Left hindlimb (tissue), 1 donor: ENCODE measurements at regions not wholly inside any gene's neighbourhood (a gene's known extent, or its start where the extent isn't known, plus 50 kb on each side); places are given as distances from the start of the nearest gene placed in this dataset.

ENCODE experiments used
- DNase-seq: peaks from one replicate; pipeline ENCODE4 v3.0.0-alpha.2; 2018

- DNase-seq = no peak
Observed at GRCh38 chr6:148128014-148128730, 214.5 kb upstream of the SASH1 start.

DNA sequence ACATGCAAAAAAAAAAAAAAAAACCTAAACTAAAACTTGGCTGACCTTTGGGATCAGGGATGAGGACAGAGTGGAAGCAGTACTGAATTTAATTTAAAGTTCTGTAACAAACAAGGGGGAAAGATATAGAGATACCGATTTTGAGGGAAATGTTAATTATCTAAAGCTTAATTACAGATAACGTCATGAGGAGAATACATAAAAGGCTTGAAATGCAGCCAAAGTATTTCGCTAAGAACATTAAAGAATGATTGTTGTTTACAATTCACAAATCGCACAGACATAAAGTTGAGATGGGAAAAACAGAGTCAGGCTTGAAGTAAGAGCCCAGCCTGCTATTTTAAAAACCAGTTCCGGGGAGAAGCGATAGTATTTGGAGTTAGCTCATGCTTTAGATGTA is 208.0 kb upstream of the SASH1 start:
- DNase-seq = no peak

DNA sequence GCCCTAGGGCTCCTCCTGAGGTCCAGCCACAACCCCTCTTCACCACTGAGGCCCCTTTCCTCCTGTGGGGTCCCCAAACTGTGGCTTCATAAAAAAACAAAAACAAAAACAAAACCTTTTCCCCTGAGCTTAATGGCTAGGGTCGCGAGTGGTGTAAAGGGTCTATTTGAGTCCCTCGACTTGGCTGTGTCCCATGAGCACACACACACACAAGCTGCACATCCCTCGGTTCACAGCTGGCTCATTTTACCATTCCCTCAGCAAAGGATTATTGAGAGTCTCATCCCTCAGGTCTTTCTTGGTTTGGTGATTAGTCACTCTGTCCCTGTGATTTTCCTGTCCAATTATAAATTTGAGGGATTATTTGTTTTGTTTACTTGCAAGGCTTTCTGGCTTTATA is 206.1 kb upstream of the SASH1 start:
- DNase-seq = no peak

GRCh38 chr6:148137652-148138051 is 205.0 kb upstream of the SASH1 start:
- DNase-seq = no peak

DNA sequence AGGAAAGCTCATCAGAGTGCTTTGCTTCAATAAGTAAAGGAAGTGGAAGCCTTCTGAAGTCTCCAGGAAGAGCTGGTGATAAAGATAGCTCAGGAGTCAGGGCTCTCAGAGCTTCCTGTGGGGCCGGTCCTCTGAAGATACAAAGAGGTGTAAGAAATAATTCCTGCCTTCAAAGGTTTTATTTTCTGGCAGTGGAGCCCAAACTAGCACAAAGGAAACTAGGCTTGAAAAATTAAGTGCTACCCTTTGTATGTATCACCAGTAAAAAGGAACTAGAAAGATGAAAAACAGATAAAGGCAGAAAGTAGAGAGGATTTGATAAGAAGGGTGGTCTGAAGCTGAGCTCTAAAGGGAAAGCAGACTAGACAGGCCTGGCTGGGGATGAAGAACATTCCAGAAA is 204.1 kb upstream of the SASH1 start:
- DNase-seq = no peak

DNA sequence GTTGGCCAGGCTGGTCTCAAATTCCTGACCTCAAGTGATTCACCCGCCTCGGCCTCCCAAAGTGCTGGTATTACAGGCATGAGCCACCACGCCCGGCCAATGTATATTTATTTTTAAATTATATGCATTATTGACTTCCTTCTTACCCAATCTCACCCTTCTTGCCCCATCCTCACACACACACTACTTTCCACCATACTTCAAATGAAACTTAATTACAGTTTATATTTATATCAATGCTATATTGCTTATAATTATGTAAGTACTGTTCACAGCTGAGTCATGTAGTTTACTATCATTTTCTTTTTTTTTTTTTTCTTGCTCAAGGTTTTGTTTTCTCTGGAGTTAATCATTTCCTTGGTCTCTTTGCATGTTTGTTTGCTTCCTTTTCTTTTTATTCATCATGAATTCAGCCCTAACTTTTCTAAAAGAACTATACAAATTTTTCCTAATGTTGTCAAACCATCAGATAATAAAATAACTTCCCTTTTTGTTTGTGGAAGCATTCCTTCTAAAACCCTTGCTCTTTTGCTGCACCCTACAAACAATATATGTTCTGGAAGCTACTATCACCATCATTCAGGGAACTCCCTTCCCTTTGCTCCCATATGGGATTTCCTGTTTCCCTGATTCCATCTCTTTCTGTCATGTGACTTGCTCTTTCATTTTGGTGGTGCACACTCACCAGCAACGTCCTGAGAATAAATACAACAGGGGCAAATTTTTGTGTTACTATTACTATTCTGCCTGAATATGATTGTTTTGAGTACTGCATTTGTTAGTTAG is 201.7 kb upstream of the SASH1 start:
- no peak for DNase-seq

- DNase-seq = no peak
Observed at GRCh38 chr6:148142821-148143220, 199.8 kb upstream of the SASH1 start.

- no peak for DNase-seq
Observed at GRCh38 chr6:148143771-148144170, 198.9 kb upstream of the SASH1 start.

GRCh38 chr6:148144917-148145521 is 197.6 kb upstream of the SASH1 start:
- DNase-seq = peak; percentile 62

- no peak for DNase-seq
Observed at GRCh38 chr6:148146717-148147462, 195.7 kb upstream of the SASH1 start.

GRCh38 chr6:148147463-148147830 is 195.2 kb upstream of the SASH1 start:
- DNase-seq = no peak

GRCh38 chr6:148151896-148152643 is 190.6 kb upstream of the SASH1 start:
- DNase-seq = no peak

DNA sequence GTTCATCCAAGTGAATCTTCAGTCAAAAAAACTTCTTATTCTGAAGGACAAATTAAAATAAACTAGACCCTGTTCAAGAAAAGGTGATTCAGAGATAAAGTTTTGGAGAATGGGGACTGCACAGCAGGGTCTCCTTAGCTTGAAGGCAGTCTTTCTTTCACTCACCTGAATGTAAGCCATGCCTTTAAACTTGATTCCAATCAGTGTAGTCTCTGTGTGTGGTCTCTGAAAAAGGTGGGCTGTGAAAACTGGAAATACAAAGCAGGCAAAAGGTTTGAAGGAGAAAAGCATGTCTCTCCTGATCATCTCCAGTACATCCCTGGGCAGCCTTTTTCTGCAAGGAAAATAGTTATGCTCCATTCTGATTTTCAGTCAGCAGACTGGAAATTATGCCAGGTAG is 188.0 kb upstream of the SASH1 start:
- DNase-seq = no peak

DNA sequence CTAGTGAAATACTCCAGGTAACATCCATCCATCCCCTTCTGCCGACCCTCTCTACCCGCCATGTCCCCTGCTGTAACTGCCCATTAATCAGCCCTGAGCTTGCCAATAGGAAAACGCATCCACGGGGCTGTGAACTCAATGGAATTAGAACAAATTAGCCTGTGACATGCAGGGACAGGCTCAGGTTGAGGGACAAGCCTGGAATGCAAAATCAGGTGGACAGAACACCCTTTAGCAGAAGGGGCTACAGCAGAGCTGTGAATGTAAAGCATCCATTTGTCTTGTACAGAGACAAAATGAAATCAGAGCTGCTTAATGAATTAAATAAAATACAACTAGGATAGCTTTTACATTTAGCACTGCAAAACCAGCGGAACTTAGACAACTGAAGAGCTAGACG is 187.3 kb upstream of the SASH1 start:
- DNase-seq = no peak

DNA sequence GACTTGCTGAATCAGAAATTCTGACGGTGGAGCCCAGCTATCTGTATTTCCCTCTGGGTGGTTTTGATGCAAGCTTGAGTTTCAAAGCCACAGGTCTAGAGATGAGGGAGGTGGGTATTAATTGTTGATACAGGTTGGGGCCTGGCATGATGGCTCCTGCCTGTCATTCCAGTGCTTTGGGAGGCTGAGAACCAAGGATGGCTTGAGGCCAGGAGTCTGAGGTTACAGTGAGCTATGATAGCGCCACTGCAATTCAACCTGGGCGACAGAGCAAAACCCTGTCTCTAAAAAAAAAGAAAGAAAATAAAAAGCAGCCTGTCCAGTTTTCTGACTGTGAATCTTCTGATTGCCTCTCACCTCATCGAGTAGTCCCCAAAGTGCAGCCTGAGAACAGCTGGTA is 184.8 kb upstream of the SASH1 start:
- DNase-seq = no peak

- no peak for DNase-seq
Observed at GRCh38 chr6:148164645-148165044, 178.0 kb upstream of the SASH1 start.

GRCh38 chr6:148166339-148166968 is 176.2 kb upstream of the SASH1 start:
- DNase-seq = no peak

- DNase-seq = no peak
Observed at GRCh38 chr6:148169706-148170105, 172.9 kb upstream of the SASH1 start.

GRCh38 chr6:148170286-148170685 is 172.4 kb upstream of the SASH1 start:
- no peak for DNase-seq

DNA sequence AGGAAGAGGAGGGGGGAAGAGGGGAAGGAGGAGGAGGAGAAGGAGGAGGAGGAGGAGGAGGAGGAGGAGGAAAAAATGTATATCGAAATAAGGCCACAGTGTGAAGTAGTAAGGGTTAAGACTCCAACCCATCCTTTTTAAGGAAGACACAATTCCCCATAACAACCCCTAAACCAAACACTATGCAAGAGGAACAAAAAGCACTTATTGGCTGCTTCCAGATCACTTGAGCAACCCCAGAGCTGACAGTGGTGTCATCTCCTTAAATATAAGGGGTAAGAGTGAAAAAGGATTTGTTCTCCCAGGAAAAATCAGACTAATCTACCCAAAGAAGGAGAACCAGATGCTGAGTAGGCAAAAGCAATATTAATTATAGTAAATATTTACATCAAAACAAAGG is 169.1 kb upstream of the SASH1 start:
- no peak for DNase-seq

GRCh38 chr6:148175550-148176188 is 167.0 kb upstream of the SASH1 start:
- DNase-seq = no peak
